GM21825 (cell line): ENCODE measurements at regions not wholly inside any gene's neighbourhood (a gene's known extent, or its start where the extent isn't known, plus 50 kb on each side); places are given as distances from the start of the nearest gene placed in this dataset.
"Not testable (repeated sequence)": the region's sequence is repeated elsewhere in the genome, so short reads cannot be mapped to it uniquely, and the experiment has no call there.

Source experiments
- ATAC-seq: cut with Tn5 transposase; IDR thresholded peaks from one replicate; pipeline ENCODE4 v1.9.1; 2021; ENCODE audit warnings: mild to moderate bottlenecking, moderate library complexity; ENCODE audit not compliant: unreplicated experiment

- not testable (repeated sequence) for ATAC-seq
Measured at GRCh38 chr2:57229706-57230105, 816.9 kb upstream of the VRK2 start.

- ATAC-seq: not testable (repeated sequence)
Measured at GRCh38 chr2:57232341-57232740, 814.3 kb upstream of the VRK2 start.

- not testable (repeated sequence) for ATAC-seq
Measured at GRCh38 chr2:57251495-57251894, 795.1 kb upstream of the VRK2 start.

- not testable (repeated sequence) for ATAC-seq
Measured at GRCh38 chr2:57276408-57276807, 770.2 kb upstream of the VRK2 start.

GRCh38 chr2:57278451-57278850 is 768.2 kb upstream of the VRK2 start:
- no peak for ATAC-seq

- no peak for ATAC-seq
Measured at GRCh38 chr2:57291209-57291608, 755.4 kb upstream of the VRK2 start.

GRCh38 chr2:57296795-57297517 is 749.6 kb upstream of the VRK2 start:
- ATAC-seq: no peak

GRCh38 chr2:57313678-57314077 is 732.9 kb upstream of the VRK2 start:
- ATAC-seq: no peak

- ATAC-seq: no peak
Measured at GRCh38 chr2:57314682-57315081, 731.9 kb upstream of the VRK2 start.

- no peak for ATAC-seq
Measured at GRCh38 chr2:57330447-57330846, 716.2 kb upstream of the VRK2 start.

GRCh38 chr2:57333221-57333620 is 713.4 kb upstream of the VRK2 start:
- ATAC-seq: no peak

- no peak for ATAC-seq
Measured at GRCh38 chr2:57343391-57344006, 703.1 kb upstream of the VRK2 start.

- no peak for ATAC-seq
Measured at GRCh38 chr2:57368190-57368589, 678.4 kb upstream of the VRK2 start.

GRCh38 chr2:57370882-57371585 is 675.6 kb upstream of the VRK2 start:
- no peak for ATAC-seq

- ATAC-seq: no peak
Measured at GRCh38 chr2:57372237-57372984, 674.2 kb upstream of the VRK2 start.

GRCh38 chr2:57373530-57373929 is 673.1 kb upstream of the VRK2 start:
- no peak for ATAC-seq

GRCh38 chr2:57376985-57377384 is 669.6 kb upstream of the VRK2 start:
- no peak for ATAC-seq

- ATAC-seq: no peak
Measured at GRCh38 chr2:57386305-57386704, 660.3 kb upstream of the VRK2 start.

GRCh38 chr2:57396355-57397098 is 650.1 kb upstream of the VRK2 start:
- ATAC-seq: no peak

- no peak for ATAC-seq
Measured at GRCh38 chr2:57397550-57398360, 648.9 kb upstream of the VRK2 start.
